GM12865 (cell line): ENCODE measurements at regions not wholly inside any gene's neighbourhood (a gene's known extent, or its start where the extent isn't known, plus 50 kb on each side); places are given as distances from the start of the nearest gene placed in this dataset.
"Not testable (repeated sequence)": the region's sequence is repeated elsewhere in the genome, so short reads cannot be mapped to it uniquely, and the experiment has no call there.

Source experiments
- DNase-seq: peaks from one replicate; pipeline ENCODE4 v3.0.0; 2010; ENCODE audit warnings: low read depth
- H3K4me3 ChIP-seq: 2 replicates; pipeline ENCODE4 v1.5.1; 2011; ENCODE audit warnings: mild to moderate bottlenecking, low read depth, low read length, control low read depth
- CTCF ChIP-seq: IDR thresholded peaks from 2 replicates; pipeline ENCODE4 v1.5.1; 2011; ENCODE audit warnings: low read length, control low read depth, low read depth, inconsistent platforms; ENCODE audit not compliant: insufficient read depth; ENCODE audit errors: missing control alignments

- no peak for DNase-seq
- no peak for TF ChIP-seq CTCF
- H3K4me3 ChIP-seq: no peak overlapping the region
These were observed 154.4 kb upstream of the CREB1 start for GRCh38 chr2:207375207-207375875.

GRCh38 chr2:207378620-207379019 is 151.1 kb upstream of the CREB1 start:
- not testable (repeated sequence) for H3K4me3 ChIP-seq, DNase-seq

GRCh38 chr2:207385076-207385475 is 144.7 kb upstream of the CREB1 start:
- DNase-seq: no peak
- no peak for TF ChIP-seq CTCF
- no peak overlapping the region for H3K4me3 ChIP-seq

- no peak for DNase-seq
- H3K4me3 ChIP-seq: no peak overlapping the region
- TF ChIP-seq CTCF: no peak
These were observed 143.9 kb upstream of the CREB1 start for GRCh38 chr2:207385903-207386302.

GRCh38 chr2:207387001-207387571 is 142.7 kb upstream of the CREB1 start:
- DNase-seq: no peak
- H3K4me3 ChIP-seq: no peak overlapping the region
- no peak for TF ChIP-seq CTCF

GRCh38 chr2:207390302-207391095 is 139.3 kb upstream of the CREB1 start:
- no peak for DNase-seq

More at GRCh38 chr2:207390302-207391095, 139.3 kb upstream of the CREB1 start:
- no peak overlapping the region for H3K4me3 ChIP-seq
- no peak for TF ChIP-seq CTCF
